SK-N-SH treated with all-trans-retinoic acid at 6 μM for 48 hours (cell line): ENCODE measurements at regions not wholly inside any gene's neighbourhood (a gene's known extent, or its start where the extent isn't known, plus 50 kb on each side); places are given as distances from the start of the nearest gene placed in this dataset.

Experiments
- ATAC-seq: fragments of 200-7000 bp; cut with Tn5 transposase; 3 replicates; pipeline ENCODE4 v1.9.1; 2020; ENCODE audit warnings: mild to moderate bottlenecking, moderate library complexity
- ARNTL ChIP-seq: fragments of 450-650 bp; formaldehyde crosslinking; IDR thresholded peaks from 2 replicates; pipeline ENCODE4 v1.5.0; 2020; ENCODE audit warnings: low read depth, mild to moderate bottlenecking, moderate library complexity, borderline replicate concordance
- BACH2 ChIP-seq: fragments of 250-450 bp; sonication (Bioruptor Pico); IDR thresholded peaks from 2 replicates; pipeline ENCODE4 v1.9.0; 2021; ENCODE audit warnings: mild to moderate bottlenecking, borderline replicate concordance
- CSDC2 ChIP-seq: fragments of 250-450 bp; sonication (Bioruptor Pico); IDR thresholded peaks from 2 replicates; pipeline ENCODE4 v1.5.0; 2020; ENCODE audit warnings: mild to moderate bottlenecking, moderate library complexity
- CSRNP3 ChIP-seq: fragments of 250-450 bp; sonication (Bioruptor Pico); IDR thresholded peaks from 2 replicates; pipeline ENCODE4 v1.5.1; 2021; ENCODE audit warnings: mild to moderate bottlenecking, moderate library complexity
- ESRRG ChIP-seq: fragments of 250-450 bp; sonication (Bioruptor Pico); IDR thresholded peaks from 2 replicates; pipeline ENCODE4 v1.6.1; 2021; ENCODE audit warnings: mild to moderate bottlenecking
- GLIS3 ChIP-seq: fragments of 250-450 bp; sonication (Bioruptor Pico); IDR thresholded peaks from 2 replicates; pipeline ENCODE4 v1.5.0; 2020; ENCODE audit warnings: mild to moderate bottlenecking, moderate library complexity
- ISL1 ChIP-seq: fragments of 250-450 bp; sonication (Bioruptor Pico); IDR thresholded peaks from 2 replicates; pipeline ENCODE4 v2.1.2; 2022; ENCODE audit warnings: mild to moderate bottlenecking, moderate library complexity
- PATZ1 ChIP-seq: fragments of 250-450 bp; sonication (Bioruptor Pico); IDR thresholded peaks from 2 replicates; pipeline ENCODE4 v1.8.0; 2020; ENCODE audit warnings: mild to moderate bottlenecking, moderate library complexity, borderline replicate concordance
- PPARA ChIP-seq: fragments of 250-450 bp; sonication (Bioruptor Pico); IDR thresholded peaks from 2 replicates; pipeline ENCODE4 v1.5.0; 2020; ENCODE audit warnings: mild to moderate bottlenecking, borderline replicate concordance
- RARB ChIP-seq: fragments of 250-450 bp; sonication (Bioruptor Pico); IDR thresholded peaks from 2 replicates; pipeline ENCODE4 v1.8.0; 2021; ENCODE audit warnings: mild to moderate bottlenecking, moderate library complexity
- TCF4 ChIP-seq: fragments of 250-450 bp; sonication (Bioruptor Pico); IDR thresholded peaks from 2 replicates; pipeline ENCODE4 v1.8.0; 2021; ENCODE audit warnings: mild to moderate bottlenecking, moderate library complexity, borderline replicate concordance
- ZC3H10 ChIP-seq: fragments of 250-450 bp; sonication (Bioruptor Pico); IDR thresholded peaks from 2 replicates; pipeline ENCODE4 v1.5.1; 2021; ENCODE audit warnings: mild to moderate bottlenecking, moderate library complexity
- ZFP3 ChIP-seq: fragments of 250-450 bp; sonication (Bioruptor Pico); IDR thresholded peaks from 2 replicates; pipeline ENCODE4 v1.5.0; 2020; ENCODE audit warnings: mild to moderate bottlenecking, moderate library complexity
- ZFP30 ChIP-seq: fragments of 450-650 bp; formaldehyde crosslinking; IDR thresholded peaks from 2 replicates; pipeline ENCODE4 v1.5.0; 2022; ENCODE audit warnings: mild to moderate bottlenecking, moderate library complexity
- ZNF565 ChIP-seq: fragments of 450-650 bp; formaldehyde crosslinking; conservative IDR thresholded peaks from 2 replicates; pipeline ENCODE4 v1.5.0; 2020; ENCODE audit warnings: low read depth, mild to moderate bottlenecking, moderate library complexity
- ZNF70 ChIP-seq: fragments of 450-650 bp; formaldehyde crosslinking; IDR thresholded peaks from 2 replicates; pipeline ENCODE4 v1.5.0; 2020; ENCODE audit warnings: mild to moderate bottlenecking, moderate library complexity
- TF ChIP-seq, protein P1 (sequence below): fragments of 250-450 bp; sonication (Bioruptor Pico); IDR thresholded peaks from 2 replicates; pipeline ENCODE4 v1.5.0; 2020; ENCODE audit warnings: mild to moderate bottlenecking, moderate library complexity
- TF ChIP-seq, protein P2 (sequence below): fragments of 250-450 bp; sonication (Bioruptor Pico); IDR thresholded peaks from 2 replicates; pipeline ENCODE4 v1.5.1; 2020; ENCODE audit warnings: low read depth, mild to moderate bottlenecking, moderate library complexity

GRCh38 chr2:196435189-196435588 lies 204.3 kb upstream of the CCDC150 start:
- ATAC-seq = 0 out of 3 replicates have a peak, but pooled peaks have one; percentile 44
- TF ChIP-seq ISL1 (peak; percentile 25; the same call in 1 of the 2 replicates), ZNF70 (CRISPR knock-in tag) (no peak)

- ATAC-seq = no peak
- TF ChIP-seq, protein P1, sequence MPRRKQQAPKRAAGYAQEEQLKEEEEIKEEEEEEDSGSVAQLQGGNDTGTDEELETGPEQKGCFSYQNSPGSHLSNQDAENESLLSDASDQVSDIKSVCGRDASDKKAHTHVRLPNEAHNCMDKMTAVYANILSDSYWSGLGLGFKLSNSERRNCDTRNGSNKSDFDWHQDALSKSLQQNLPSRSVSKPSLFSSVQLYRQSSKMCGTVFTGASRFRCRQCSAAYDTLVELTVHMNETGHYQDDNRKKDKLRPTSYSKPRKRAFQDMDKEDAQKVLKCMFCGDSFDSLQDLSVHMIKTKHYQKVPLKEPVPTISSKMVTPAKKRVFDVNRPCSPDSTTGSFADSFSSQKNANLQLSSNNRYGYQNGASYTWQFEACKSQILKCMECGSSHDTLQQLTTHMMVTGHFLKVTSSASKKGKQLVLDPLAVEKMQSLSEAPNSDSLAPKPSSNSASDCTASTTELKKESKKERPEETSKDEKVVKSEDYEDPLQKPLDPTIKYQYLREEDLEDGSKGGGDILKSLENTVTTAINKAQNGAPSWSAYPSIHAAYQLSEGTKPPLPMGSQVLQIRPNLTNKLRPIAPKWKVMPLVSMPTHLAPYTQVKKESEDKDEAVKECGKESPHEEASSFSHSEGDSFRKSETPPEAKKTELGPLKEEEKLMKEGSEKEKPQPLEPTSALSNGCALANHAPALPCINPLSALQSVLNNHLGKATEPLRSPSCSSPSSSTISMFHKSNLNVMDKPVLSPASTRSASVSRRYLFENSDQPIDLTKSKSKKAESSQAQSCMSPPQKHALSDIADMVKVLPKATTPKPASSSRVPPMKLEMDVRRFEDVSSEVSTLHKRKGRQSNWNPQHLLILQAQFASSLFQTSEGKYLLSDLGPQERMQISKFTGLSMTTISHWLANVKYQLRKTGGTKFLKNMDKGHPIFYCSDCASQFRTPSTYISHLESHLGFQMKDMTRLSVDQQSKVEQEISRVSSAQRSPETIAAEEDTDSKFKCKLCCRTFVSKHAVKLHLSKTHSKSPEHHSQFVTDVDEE (CRISPR knock-in tag) = no peak
- TF ChIP-seq CSRNP3 (CRISPR knock-in tag) (no peak), TCF4 (CRISPR knock-in tag) (no peak), ESRRG (no peak), ZFP3 (CRISPR knock-in tag) (no peak), BACH2 (CRISPR knock-in tag) (no peak)
Observed at GRCh38 chr2:196437626-196438025, 201.9 kb upstream of the CCDC150 start.

DNA sequence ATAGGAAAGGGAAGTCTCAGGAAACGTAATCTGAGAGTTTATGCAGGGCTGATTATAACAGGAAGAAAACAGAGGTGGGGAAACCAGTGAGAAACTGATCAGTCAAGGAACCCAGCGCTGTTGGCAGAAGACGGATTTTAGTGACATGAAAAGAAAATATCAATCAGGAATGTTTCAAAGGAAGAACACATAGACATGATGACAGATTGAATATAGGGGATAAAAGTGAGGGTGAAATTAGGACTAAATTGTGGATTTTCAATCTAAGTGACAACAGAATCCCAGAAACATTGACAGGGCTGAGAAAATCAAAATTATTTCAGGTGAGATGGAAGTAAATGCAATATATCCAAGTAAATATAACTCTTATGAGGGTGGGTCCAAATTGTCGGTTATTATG lies 199.8 kb upstream of the CCDC150 start:
- TF ChIP-seq ZFP30 (CRISPR knock-in tag) (no peak), ZNF70 (CRISPR knock-in tag) (no peak), PPARA (no peak), ISL1 (no peak), ZNF565 (no peak), BACH2 (CRISPR knock-in tag) (no peak), CSDC2 (CRISPR knock-in tag) (no peak), ZC3H10 (CRISPR knock-in tag) (no peak)
- ATAC-seq = no peak

GRCh38 chr2:196440413-196440812 lies 199.1 kb upstream of the CCDC150 start:
- no peak for ATAC-seq
- no peak for TF ChIP-seq GLIS3 (CRISPR knock-in tag)
- no peak for TF ChIP-seq RARB (CRISPR knock-in tag)
- TF ChIP-seq, protein P2, sequence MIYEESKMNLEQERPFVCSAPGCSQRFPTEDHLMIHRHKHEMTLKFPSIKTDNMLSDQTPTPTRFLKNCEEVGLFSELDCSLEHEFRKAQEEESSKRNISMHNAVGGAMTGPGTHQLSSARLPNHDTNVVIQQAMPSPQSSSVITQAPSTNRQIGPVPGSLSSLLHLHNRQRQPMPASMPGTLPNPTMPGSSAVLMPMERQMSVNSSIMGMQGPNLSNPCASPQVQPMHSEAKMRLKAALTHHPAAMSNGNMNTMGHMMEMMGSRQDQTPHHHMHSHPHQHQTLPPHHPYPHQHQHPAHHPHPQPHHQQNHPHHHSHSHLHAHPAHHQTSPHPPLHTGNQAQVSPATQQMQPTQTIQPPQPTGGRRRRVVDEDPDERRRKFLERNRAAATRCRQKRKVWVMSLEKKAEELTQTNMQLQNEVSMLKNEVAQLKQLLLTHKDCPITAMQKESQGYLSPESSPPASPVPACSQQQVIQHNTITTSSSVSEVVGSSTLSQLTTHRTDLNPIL = no peak
- TF ChIP-seq PATZ1 (CRISPR knock-in tag) = no peak
- no peak for TF ChIP-seq ZNF70 (CRISPR knock-in tag)

GRCh38 chr2:196441527-196441926 lies 198.0 kb upstream of the CCDC150 start:
- TF ChIP-seq PATZ1 (CRISPR knock-in tag) (no peak), ARNTL (no peak)
- no peak for ATAC-seq
